OCI-LY3 (cell line): ENCODE measurements at regions not wholly inside any gene's neighbourhood (a gene's known extent, or its start where the extent isn't known, plus 50 kb on each side); places are given as distances from the start of the nearest gene placed in this dataset.
"Not testable (repeated sequence)": the region's sequence is repeated elsewhere in the genome, so short reads cannot be mapped to it uniquely, and the experiment has no call there.

Experiments used
- H2AFZ ChIP-seq: fragments of 200-600, 300-600 bp; shearing (Covaris generic); 2 replicates; pipeline ENCODE4 v1.6.0; 2014; ENCODE audit warnings: antibody characterized with exemption, low read depth, low read length
- H3K27ac ChIP-seq: fragments of 200-600, 300-600 bp; sonication (generic); 2 replicates; pipeline ENCODE4 v1.5.1; 2014; ENCODE audit warnings: mild to moderate bottlenecking, low read length, moderate library complexity, mixed read lengths
- H3K27me3 ChIP-seq: fragments of 200-600, 300-600 bp; sonication (generic); 2 replicates; pipeline ENCODE4 v1.6.1; 2014; ENCODE audit warnings: low read depth, low read length, mixed read lengths
- H3K36me3 ChIP-seq: fragments of 200-600, 300-600 bp; sonication (generic); replicated peaks from 2 replicates; pipeline ENCODE3; 2014; ENCODE audit warnings: low read depth, low read length, mixed read lengths
- H3K4me1 ChIP-seq: fragments of 300-600, 200-600 bp; sonication (generic); 2 replicates; pipeline ENCODE4 v1.6.1; 2014; ENCODE audit warnings: low read length, mixed read lengths
- H3K4me2 ChIP-seq: fragments of 200-600, 300-600 bp; sonication (generic); 2 replicates; pipeline ENCODE4 v1.6.1; 2014; ENCODE audit warnings: low read length, mixed read lengths
- H3K4me3 ChIP-seq: fragments of 300-600, 200-600 bp; sonication (generic); 2 replicates; pipeline ENCODE4 v1.5.1; 2014; ENCODE audit warnings: antibody characterized with exemption, mild to moderate bottlenecking, low read length, moderate library complexity
- H3K79me2 ChIP-seq: fragments of 300-600, 200-600 bp; shearing (Covaris generic); 2 replicates; pipeline ENCODE4 v1.6.1; 2014; ENCODE audit warnings: mild to moderate bottlenecking, low read length, mixed read lengths
- H3K9ac ChIP-seq: fragments of 300-600, 200-600 bp; shearing (Covaris generic); 2 replicates; pipeline ENCODE4 v1.6.0; 2014; ENCODE audit warnings: mild to moderate bottlenecking, low read length, moderate library complexity
- H3K9me3 ChIP-seq: fragments of 200-600, 300-600 bp; shearing (Covaris generic); 2 replicates; pipeline ENCODE4 v1.6.1; 2014; ENCODE audit warnings: low read length, mixed read lengths; ENCODE audit not compliant: insufficient read depth
- H4K20me1 ChIP-seq: fragments of 200-600, 300-600 bp; sonication (generic); 2 replicates; pipeline ENCODE4 v1.6.1; 2016; ENCODE audit warnings: low read length, mixed read lengths; ENCODE audit not compliant: insufficient read depth
- EZH2phosphoT487 ChIP-seq: fragments of 200-600 bp; shearing (Covaris generic); IDR thresholded peaks from 2 replicates; pipeline ENCODE4 v1.6.1; 2018; ENCODE audit warnings: antibody characterized with exemption, mixed run types, low read depth
- TF ChIP-seq, protein P1 (sequence below): fragments of 200-600, 300-600 bp; sonication (generic); IDR thresholded peaks from 2 replicates; pipeline ENCODE4 v1.5.1; 2014; ENCODE audit warnings: antibody characterized with exemption, low read length, low read depth

GRCh38 chr10:109668154-109668665 lies 255.1 kb downstream of the XPNPEP1 start:
- Histone ChIP-seq H3K27me3 (no peaks in the 10 kb centered on the region), H3K4me2 (no peak overlapping the region), H4K20me1 (no peaks in the 10 kb centered on the region), H3K9me3 (no peaks in the 10 kb centered on the region), H3K79me2 (no peaks in the 10 kb centered on the region), H3K27ac (no peak overlapping the region), H3K4me3 (no peak overlapping the region), H2AFZ (no peak overlapping the region), H3K9ac (no peak overlapping the region), H3K36me3 (no peaks in the 10 kb centered on the region), H3K4me1 (no peaks in the 10 kb centered on the region)
- TF ChIP-seq, protein P1, sequence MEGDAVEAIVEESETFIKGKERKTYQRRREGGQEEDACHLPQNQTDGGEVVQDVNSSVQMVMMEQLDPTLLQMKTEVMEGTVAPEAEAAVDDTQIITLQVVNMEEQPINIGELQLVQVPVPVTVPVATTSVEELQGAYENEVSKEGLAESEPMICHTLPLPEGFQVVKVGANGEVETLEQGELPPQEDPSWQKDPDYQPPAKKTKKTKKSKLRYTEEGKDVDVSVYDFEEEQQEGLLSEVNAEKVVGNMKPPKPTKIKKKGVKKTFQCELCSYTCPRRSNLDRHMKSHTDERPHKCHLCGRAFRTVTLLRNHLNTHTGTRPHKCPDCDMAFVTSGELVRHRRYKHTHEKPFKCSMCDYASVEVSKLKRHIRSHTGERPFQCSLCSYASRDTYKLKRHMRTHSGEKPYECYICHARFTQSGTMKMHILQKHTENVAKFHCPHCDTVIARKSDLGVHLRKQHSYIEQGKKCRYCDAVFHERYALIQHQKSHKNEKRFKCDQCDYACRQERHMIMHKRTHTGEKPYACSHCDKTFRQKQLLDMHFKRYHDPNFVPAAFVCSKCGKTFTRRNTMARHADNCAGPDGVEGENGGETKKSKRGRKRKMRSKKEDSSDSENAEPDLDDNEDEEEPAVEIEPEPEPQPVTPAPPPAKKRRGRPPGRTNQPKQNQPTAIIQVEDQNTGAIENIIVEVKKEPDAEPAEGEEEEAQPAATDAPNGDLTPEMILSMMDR: no peak
- TF ChIP-seq EZH2phosphoT487: no peak

DNA sequence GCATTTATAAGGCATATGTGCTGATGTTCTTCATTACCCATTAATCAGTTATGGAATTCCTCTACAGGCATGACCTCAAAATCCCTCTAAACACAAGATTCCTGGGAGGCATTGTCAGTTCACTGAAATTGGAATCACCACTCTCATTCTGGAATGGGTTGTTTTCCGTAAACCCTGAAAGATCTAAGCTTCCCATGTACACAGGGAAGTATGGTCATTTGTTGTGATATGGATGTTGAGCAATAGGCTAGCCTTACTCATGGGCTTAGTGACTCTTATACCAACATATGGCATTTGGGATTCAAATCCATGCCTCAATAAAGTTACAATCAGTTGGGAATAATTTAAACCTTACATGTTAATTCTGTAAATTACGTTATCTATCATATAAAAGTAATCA lies 258.0 kb downstream of the XPNPEP1 start:
- Histone ChIP-seq H3K27me3 (no peaks in the 10 kb centered on the region), H3K9me3 (no peaks in the 10 kb centered on the region), H3K4me2 (no peak overlapping the region), H3K4me3 (no peak overlapping the region), H3K79me2 (no peaks in the 10 kb centered on the region), H4K20me1 (no peaks in the 10 kb centered on the region), H2AFZ (no peak overlapping the region), H3K4me1 (no peaks in the 10 kb centered on the region), H3K27ac (no peak overlapping the region), H3K9ac (no peak overlapping the region), H3K36me3 (no peaks in the 10 kb centered on the region)
- TF ChIP-seq, protein P1: no peak
- no peak for TF ChIP-seq EZH2phosphoT487

DNA sequence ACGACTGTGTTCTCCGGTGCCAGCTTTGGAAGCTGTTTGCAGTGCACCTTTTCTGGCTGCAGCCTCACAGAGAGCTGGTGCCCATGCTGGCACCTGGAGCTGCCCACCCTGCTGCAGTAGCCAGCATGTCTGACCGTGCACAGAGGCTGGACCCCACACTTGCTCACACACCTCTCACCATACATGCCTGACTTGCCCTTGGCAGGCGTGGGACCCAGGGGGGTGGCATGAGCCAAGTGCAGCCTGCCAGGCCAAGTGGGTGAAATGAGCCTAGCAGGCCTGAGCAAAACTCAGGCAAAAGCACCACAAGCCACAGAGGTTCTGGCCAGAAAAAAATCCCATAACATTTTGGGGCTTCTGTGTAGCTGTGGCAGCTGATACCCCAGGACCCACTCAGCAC lies 258.8 kb downstream of the XPNPEP1 start:
- no peak overlapping the region for H3K9ac ChIP-seq
- no peaks in the 10 kb centered on the region for H3K79me2 ChIP-seq
- no peaks in the 10 kb centered on the region for H3K4me1 ChIP-seq
- no peak overlapping the region for H3K27ac ChIP-seq
- H2AFZ ChIP-seq: no peak overlapping the region
- TF ChIP-seq, protein P1: no peak
- TF ChIP-seq EZH2phosphoT487: no peak
- no peaks in the 10 kb centered on the region for H3K36me3 ChIP-seq
- H4K20me1 ChIP-seq: no peaks in the 10 kb centered on the region
- H3K4me3 ChIP-seq: no peak overlapping the region
- no peaks in the 10 kb centered on the region for H3K27me3 ChIP-seq
- no peak overlapping the region for H3K4me2 ChIP-seq
- H3K9me3 ChIP-seq: no peaks in the 10 kb centered on the region

- TF ChIP-seq EZH2phosphoT487: no peak
- TF ChIP-seq, protein P1: no peak
- H3K4me2 ChIP-seq: no peak overlapping the region
- no peaks in the 10 kb centered on the region for H3K9me3 ChIP-seq
- H4K20me1 ChIP-seq: no peaks in the 10 kb centered on the region
- no peaks in the 10 kb centered on the region for H3K36me3 ChIP-seq
- H3K27me3 ChIP-seq: no peaks in the 10 kb centered on the region
- H3K79me2 ChIP-seq: no peaks in the 10 kb centered on the region
- no peaks in the 10 kb centered on the region for H3K4me1 ChIP-seq
- H3K9ac ChIP-seq: no peak overlapping the region
- H3K4me3 ChIP-seq: no peak overlapping the region
- H3K27ac ChIP-seq: no peak overlapping the region
- no peak overlapping the region for H2AFZ ChIP-seq
Measured at GRCh38 chr10:109663122-109663521, 260.2 kb downstream of the XPNPEP1 start.

GRCh38 chr10:109652612-109653011 lies 270.7 kb downstream of the XPNPEP1 start:
- not testable (repeated sequence) for H3K79me2 ChIP-seq, H3K9me3 ChIP-seq, H3K36me3 ChIP-seq, H3K4me2 ChIP-seq, H4K20me1 ChIP-seq, H3K9ac ChIP-seq, H3K4me1 ChIP-seq, H3K27me3 ChIP-seq, H3K27ac ChIP-seq, H2AFZ ChIP-seq, H3K4me3 ChIP-seq
